ENCODE measurements at regions not wholly inside any gene's neighbourhood (a gene's known extent, or its start where the extent isn't known, plus 50 kb on each side); places are given as distances from the start of the nearest gene placed in this dataset.
"Not testable (repeated sequence)": the region's sequence is repeated elsewhere in the genome, so short reads cannot be mapped to it uniquely, and the experiment has no call there.

GRCh38 chrX:153266140-153266539 is 55.4 kb downstream of the PNMA6F start:
- DNase-seq = not testable (repeated sequence)

GRCh38 chrX:153260468-153260867 is 61.1 kb downstream of the PNMA6F start:
- DNase-seq = not testable (repeated sequence)

- DNase-seq = not testable (repeated sequence)
Observed at GRCh38 chrX:153253239-153253638, 68.3 kb downstream of the PNMA6F start.

GRCh38 chrX:153252378-153253129 is 69.0 kb downstream of the PNMA6F start:
- not testable (repeated sequence) for DNase-seq

GRCh38 chrX:153251952-153252351 is 69.6 kb downstream of the PNMA6F start:
- not testable (repeated sequence) for DNase-seq

GRCh38 chrX:153250762-153251161 is 70.8 kb downstream of the PNMA6F start:
- not testable (repeated sequence) for DNase-seq

- peak; percentile 5 for DNase-seq
Observed at GRCh38 chrX:153245288-153245731, 66.2 kb downstream of the MAGEA1 start.

GRCh38 chrX:153244767-153245166 is 65.7 kb downstream of the MAGEA1 start:
- DNase-seq = no peak

- no peak for DNase-seq
Observed at GRCh38 chrX:153238361-153238760, 59.3 kb downstream of the MAGEA1 start.

Data from fibroblast of skin of abdomen (primary cell).